OCI-LY7 (cell line): ENCODE measurements at regions not wholly inside any gene's neighbourhood (a gene's known extent, or its start where the extent isn't known, plus 50 kb on each side); places are given as distances from the start of the nearest gene placed in this dataset.

Experiments
- BruUV-seq: library from RNA; stranded (reverse); fragments of 400-500 nt; replicated peaks from 2 replicates; lab custom pipeline; 2021; lab: Mats Ljungman, UMichigan
- CTCF ChIA-PET: fragments of 300-600 bp; sonication (Branson Sonifier 250); formaldehyde crosslinking; loops from one replicate; lab custom pipeline; 2022; ENCODE audit warnings: antibody characterized with exemption; ENCODE audit not compliant: unreplicated experiment; lab: Charles Lee
- POLR2A ChIA-PET: fragments of 300-600 bp; sonication (Branson Sonifier 250); formaldehyde crosslinking; loops from one replicate; lab custom pipeline; 2022; ENCODE audit warnings: antibody characterized with exemption; lab: Charles Lee
- DNase-seq: peaks from one replicate; pipeline ENCODE4 v3.0.0-alpha.2; 2015; ENCODE audit warnings: low spot score
- H2AFZ ChIP-seq: fragments of 200-600 bp; sonication (generic), shearing (Covaris generic); 2 replicates; pipeline ENCODE4 v1.6.1; 2014; ENCODE audit warnings: mild to moderate bottlenecking, antibody characterized with exemption, low read length, moderate library complexity
- H3K27ac ChIP-seq: fragments of 200-600 bp; sonication (generic); 2 replicates; pipeline ENCODE4 v1.5.1; 2014; ENCODE audit warnings: mixed run types, low read depth, mild to moderate bottlenecking, moderate library complexity, low read length, inconsistent platforms; ENCODE audit not compliant: poor library complexity, severe bottlenecking
- H3K36me3 ChIP-seq: fragments of 200-600 bp; sonication (generic); 2 replicates; pipeline ENCODE4 v1.6.1; 2014; ENCODE audit warnings: mild to moderate bottlenecking, antibody characterized with exemption, low read length, moderate library complexity, mixed read lengths; ENCODE audit not compliant: insufficient read depth
- H3K4me1 ChIP-seq: fragments of 200-600 bp; sonication (generic); 2 replicates; pipeline ENCODE4 v1.5.1; 2014; ENCODE audit warnings: mild to moderate bottlenecking, low read length; ENCODE audit not compliant: insufficient read depth, poor library complexity, severe bottlenecking
- H3K4me2 ChIP-seq: fragments of 200-600 bp; sonication (generic); 2 replicates; pipeline ENCODE4 v1.6.1; 2014; ENCODE audit warnings: mild to moderate bottlenecking, low read length
- H3K4me3 ChIP-seq: fragments of 200-600 bp; sonication (generic); 2 replicates; pipeline ENCODE4 v1.5.1; 2014; ENCODE audit warnings: mild to moderate bottlenecking, low read depth, low read length; ENCODE audit not compliant: poor library complexity, severe bottlenecking
- H3K79me2 ChIP-seq: fragments of 200-600 bp; sonication (generic); 2 replicates; pipeline ENCODE4 v1.6.1; 2016; ENCODE audit warnings: low read depth, mild to moderate bottlenecking, low read length, moderate library complexity, mixed read lengths; ENCODE audit not compliant: insufficient read depth
- H3K9me2 ChIP-seq: fragments of 200-600 bp; sonication (generic); 2 replicates; pipeline ENCODE4 v1.6.1; 2016; ENCODE audit warnings: mild to moderate bottlenecking, low read length, mixed read lengths; ENCODE audit not compliant: insufficient read depth
- H3K9me3 ChIP-seq: fragments of 200-600 bp; sonication (generic); 2 replicates; pipeline ENCODE4 v1.6.1; 2014; ENCODE audit warnings: mild to moderate bottlenecking, mixed run types, low read length, mixed read lengths
- H4K20me1 ChIP-seq: fragments of 200-600 bp; sonication (generic); 2 replicates; pipeline ENCODE4 v1.6.1; 2014; ENCODE audit warnings: mild to moderate bottlenecking, antibody characterized with exemption, low read length, moderate library complexity, mixed read lengths; ENCODE audit not compliant: insufficient read depth
- CTCF ChIP-seq: fragments of 200-600 bp; sonication (generic); conservative IDR thresholded peaks from 2 replicates; pipeline ENCODE4 v1.5.1; 2014; ENCODE audit warnings: mild to moderate bottlenecking, antibody characterized with exemption, low read length, moderate library complexity, mixed read lengths
- EZH2phosphoT487 ChIP-seq: fragments of 200-600 bp; sonication (generic); IDR thresholded peaks from 2 replicates; pipeline ENCODE4 v1.6.1; 2018; ENCODE audit warnings: low read depth, borderline replicate concordance, mild to moderate bottlenecking, mixed run types, antibody characterized with exemption, low read length, moderate library complexity, mixed read lengths
- intact Hi-C: fragments of 100-400 bp; cut with micrococcal nuclease; formaldehyde crosslinking; loops from one replicate; pipeline ENCODE4 v1.10.0; 2022; ENCODE audit not compliant: unreplicated experiment

GRCh38 chr2:183283209-183283608, 159.0 kb downstream of the NUP35 start:
- Histone ChIP-seq H3K4me3 (no peak overlapping the region), H3K79me2 (no peaks in the 10 kb centered on the region; the same call in 1 of the 2 replicates), H3K4me2 (no peak overlapping the region), H4K20me1 (no peaks in the 10 kb centered on the region), H3K4me1 (no peaks in the 10 kb centered on the region), H3K27ac (no peak overlapping the region), H3K36me3 (no peaks in the 10 kb centered on the region), H2AFZ (no peak overlapping the region), H3K9me2 (no peaks in the 10 kb centered on the region), H3K9me3 (no peaks in the 10 kb centered on the region)
- TF ChIP-seq CTCF (no peak), EZH2phosphoT487 (no peak)
- intact Hi-C loops: no loop called here
- BruUV-seq: no TSS peak
- DNase-seq: no peak
- ChIA-PET POLR2A (interaction anchor here (1.3 kb wide), 1 partner anchor 273 kb away, joined by 3 read pairs; no protein-coding TSS in a partner anchor), CTCF (no interaction called here)

DNA sequence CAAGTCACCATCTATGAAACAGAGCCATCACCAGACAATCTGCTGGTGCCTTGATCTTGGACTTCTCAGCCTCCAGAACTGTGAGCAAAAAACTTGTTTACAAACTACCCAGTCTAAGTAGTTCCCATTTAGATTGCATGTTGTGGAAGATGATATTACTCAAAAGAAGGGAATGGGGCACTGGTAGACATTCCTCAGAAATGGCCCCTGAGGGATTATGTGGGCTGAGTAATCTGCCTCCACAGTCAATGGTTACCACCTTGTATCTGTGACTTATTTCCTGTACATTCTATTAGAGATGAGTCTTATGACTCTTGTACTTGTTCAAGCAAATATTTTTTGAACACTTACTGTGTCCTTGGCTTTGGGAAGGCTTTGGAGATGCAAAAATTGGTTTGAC, 160.4 kb downstream of the NUP35 start:
- TF ChIP-seq CTCF: no peak
- TF ChIP-seq EZH2phosphoT487: no peak
- no TSS peak for BruUV-seq
- no peaks in the 10 kb centered on the region for H4K20me1 ChIP-seq
- intact Hi-C loops: no loop called here
- no peaks in the 10 kb centered on the region for H3K36me3 ChIP-seq
- H3K4me1 ChIP-seq: no peaks in the 10 kb centered on the region
- DNase-seq: no peak
- no peaks in the 10 kb centered on the region; the same call in 1 of the 2 replicates for H3K79me2 ChIP-seq
- H3K9me2 ChIP-seq: no peaks in the 10 kb centered on the region
- POLR2A ChIA-PET: no interaction called here
- H2AFZ ChIP-seq: no peak overlapping the region
- H3K4me2 ChIP-seq: no peak overlapping the region
- no peak overlapping the region for H3K27ac ChIP-seq
- CTCF ChIA-PET: no interaction called here
- H3K9me3 ChIP-seq: no peaks in the 10 kb centered on the region
- H3K4me3 ChIP-seq: no peak overlapping the region

GRCh38 chr2:183291436-183291835, 167.2 kb downstream of the NUP35 start:
- no peak for TF ChIP-seq EZH2phosphoT487
- no peak for TF ChIP-seq CTCF
- POLR2A ChIA-PET: no interaction called here

More at GRCh38 chr2:183291436-183291835, 167.2 kb downstream of the NUP35 start:
- Histone ChIP-seq H3K9me2 (no peaks in the 10 kb centered on the region), H2AFZ (no peak overlapping the region), H3K4me2 (no peak overlapping the region), H3K4me3 (no peak overlapping the region), H3K9me3 (no peaks in the 10 kb centered on the region), H3K27ac (no peak overlapping the region), H3K36me3 (no peaks in the 10 kb centered on the region), H4K20me1 (no peaks in the 10 kb centered on the region), H3K79me2 (no peaks in the 10 kb centered on the region; the same call in 1 of the 2 replicates), H3K4me1 (no peaks in the 10 kb centered on the region)
- CTCF ChIA-PET: no interaction called here
- intact Hi-C loops: no loop called here
- DNase-seq: no peak
- no TSS peak for BruUV-seq
